D721Med (cell line): ENCODE measurements at regions not wholly inside any gene's neighbourhood (a gene's known extent, or its start where the extent isn't known, plus 50 kb on each side); places are given as distances from the start of the nearest gene placed in this dataset.

Source experiments
- DNase-seq: peaks from one replicate; pipeline ENCODE4 v3.0.0; 2011; ENCODE audit warnings: low spot score; ENCODE audit not compliant: insufficient read length
- FAIRE-seq: peaks from 2 replicates; lab custom pipeline; 2011; peaks lifted over from hg19 to GRCh38; lab: Jason Lieb, UNC
- CTCF ChIP-seq: IDR thresholded peaks from 2 replicates; pipeline ENCODE4 v1.5.1; 2012; ENCODE audit warnings: mild to moderate bottlenecking, control low read depth; ENCODE audit not compliant: insufficient read depth; ENCODE audit errors: missing control alignments

GRCh38 chr14:80446356-80446755, 235.1 kb upstream of the DIO2 start:
- FAIRE-seq (no peak), DNase-seq (no peak)
- no peak for TF ChIP-seq CTCF

- TF ChIP-seq CTCF, result no peak
- DNase-seq (no peak), FAIRE-seq (no peak)
Observed at GRCh38 chr14:80445605-80446004, 234.3 kb upstream of the DIO2 start.

DNA sequence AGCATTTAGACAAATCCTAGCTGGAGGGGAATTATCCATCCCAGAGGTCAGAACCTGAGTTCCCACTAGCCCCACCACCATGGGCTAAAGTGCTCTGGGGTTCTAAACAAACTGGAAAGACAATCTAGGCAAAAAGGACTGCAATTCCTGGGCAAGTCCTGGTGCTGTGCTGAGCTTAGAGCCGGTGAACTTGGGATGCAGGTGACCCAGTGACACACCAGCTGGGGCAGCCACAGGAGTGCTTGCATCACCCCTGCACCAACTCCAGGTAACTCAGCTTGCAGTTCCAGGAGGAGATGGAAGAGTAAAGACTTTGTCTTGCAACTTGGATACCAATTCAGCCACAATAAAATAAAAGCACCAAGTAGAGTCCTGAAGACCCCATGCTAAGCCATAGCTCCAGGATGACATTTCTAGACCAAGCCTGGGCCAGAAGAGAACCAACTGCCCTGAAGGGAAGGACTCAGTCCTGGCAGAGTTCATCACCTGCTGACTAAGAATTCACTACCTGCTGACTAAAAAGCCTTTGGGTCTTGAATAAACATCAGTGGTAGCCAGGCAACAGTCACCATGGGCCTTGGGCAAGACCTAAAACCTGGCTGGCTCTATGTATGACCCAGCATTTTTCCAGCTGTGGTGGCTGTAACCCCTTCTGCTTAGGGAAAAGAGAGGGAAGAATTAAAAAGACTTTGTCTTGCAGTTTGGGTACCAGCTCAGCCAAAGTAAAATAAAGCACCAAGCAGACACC, 223.4 kb upstream of the DIO2 start:
- no peak for FAIRE-seq
- TF ChIP-seq CTCF, result no peak
- DNase-seq, result no peak

DNA sequence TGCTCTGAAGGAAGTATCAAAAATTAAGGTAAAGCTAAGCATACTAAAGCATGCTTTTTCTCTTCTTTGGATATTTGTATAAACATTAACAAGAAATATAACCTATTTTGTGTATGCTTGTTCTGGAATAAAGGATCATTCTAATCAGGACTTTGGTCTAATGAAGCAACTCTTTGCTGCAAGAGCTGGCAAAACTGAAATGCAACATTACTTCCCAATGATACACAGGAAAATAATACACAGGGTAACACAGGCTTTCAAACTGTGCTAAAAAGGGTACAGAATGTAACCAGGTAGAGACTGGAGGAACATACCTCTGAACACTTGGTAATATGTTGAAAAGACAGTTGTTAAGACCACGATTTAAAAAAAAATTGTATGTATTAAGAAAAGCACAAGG, 222.5 kb upstream of the DIO2 start:
- DNase-seq (no peak), FAIRE-seq (no peak)
- no peak for TF ChIP-seq CTCF

DNA sequence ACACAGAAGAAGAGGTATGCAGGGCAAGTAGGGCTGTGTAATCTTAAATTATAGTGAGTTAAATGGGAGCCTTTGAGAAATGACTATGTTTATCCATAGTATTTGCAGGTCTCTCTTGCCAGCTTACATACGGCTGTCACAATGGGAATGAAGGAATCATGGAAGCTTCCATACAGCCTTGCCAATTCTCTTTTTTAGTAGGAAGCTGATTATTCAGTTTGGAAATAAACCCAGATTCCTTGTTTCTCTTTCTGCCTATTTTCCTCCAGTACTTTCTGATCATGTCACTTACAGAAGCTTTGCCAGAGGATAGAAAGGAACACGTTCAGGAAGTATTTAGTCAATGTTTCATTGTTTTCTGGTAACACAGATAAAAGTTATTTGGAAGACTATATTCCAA, 217.4 kb upstream of the DIO2 start:
- TF ChIP-seq CTCF, result no peak
- DNase-seq (no peak), FAIRE-seq (no peak)

DNA sequence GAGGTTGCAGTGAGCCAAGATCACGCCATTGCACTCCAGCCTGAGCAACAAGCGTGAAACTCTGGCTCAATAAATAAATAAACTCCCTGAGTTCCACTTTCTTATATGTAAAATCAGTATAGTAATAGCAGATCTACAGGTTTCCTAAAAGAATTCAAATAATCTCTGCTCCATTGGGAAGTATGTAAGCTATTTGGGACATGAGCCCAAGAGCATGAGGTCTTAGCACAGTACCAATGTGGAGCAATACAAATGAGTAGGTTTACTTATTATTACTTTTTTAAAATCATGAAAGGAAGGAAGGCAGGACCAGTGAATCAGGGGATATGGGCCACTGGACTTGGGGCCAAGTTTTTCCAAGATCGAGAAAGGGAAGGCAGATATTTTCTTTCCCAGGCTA, 216.9 kb upstream of the DIO2 start:
- no peak for FAIRE-seq
- no peak for TF ChIP-seq CTCF
- no peak for DNase-seq

- DNase-seq (no peak), FAIRE-seq (no peak)
- TF ChIP-seq CTCF, result no peak
Observed at GRCh38 chr14:80427101-80427500, 215.8 kb upstream of the DIO2 start.
